GM19372 (cell line): ENCODE measurements at regions not wholly inside any gene's neighbourhood (a gene's known extent, or its start where the extent isn't known, plus 50 kb on each side); places are given as distances from the start of the nearest gene placed in this dataset.

ENCODE experiments used
- ATAC-seq: cut with Tn5 transposase; IDR thresholded peaks from one replicate; pipeline ENCODE4 v1.9.1; 2021; ENCODE audit warnings: mild to moderate bottlenecking, low read depth, moderate library complexity; ENCODE audit not compliant: unreplicated experiment

- no peak for ATAC-seq
These were observed 550.6 kb downstream of the LTN1 start for GRCh38 chr21:28442085-28442484.

GRCh38 chr21:28439788-28440187, 552.9 kb downstream of the LTN1 start:
- ATAC-seq, result no peak

GRCh38 chr21:28439251-28439650, 553.4 kb downstream of the LTN1 start:
- no peak for ATAC-seq

GRCh38 chr21:28437061-28437460, 555.6 kb downstream of the LTN1 start:
- no peak for ATAC-seq

- no peak for ATAC-seq
These were observed 556.3 kb downstream of the LTN1 start for GRCh38 chr21:28436286-28436932.

GRCh38 chr21:28431527-28432200, 561.0 kb downstream of the LTN1 start:
- no peak for ATAC-seq

- no peak for ATAC-seq
These were observed 561.7 kb downstream of the LTN1 start for GRCh38 chr21:28431022-28431421.

- no peak for ATAC-seq
These were observed 563.5 kb downstream of the LTN1 start for GRCh38 chr21:28429161-28429560.

- no peak for ATAC-seq
These were observed 565.2 kb downstream of the LTN1 start for GRCh38 chr21:28427394-28428022.

GRCh38 chr21:28426545-28426944, 566.1 kb downstream of the LTN1 start:
- ATAC-seq, result no peak

GRCh38 chr21:28423521-28424190, 569.0 kb downstream of the LTN1 start:
- no peak for ATAC-seq

GRCh38 chr21:28421716-28422524, 570.8 kb downstream of the LTN1 start:
- no peak for ATAC-seq

- no peak for ATAC-seq
These were observed 572.9 kb downstream of the LTN1 start for GRCh38 chr21:28419811-28420210.

GRCh38 chr21:28418726-28419514, 573.8 kb downstream of the LTN1 start:
- no peak for ATAC-seq

GRCh38 chr21:28410256-28410655, 582.4 kb downstream of the LTN1 start:
- no peak for ATAC-seq

GRCh38 chr21:28402616-28402989, 590.1 kb downstream of the LTN1 start:
- ATAC-seq, result no peak

- no peak for ATAC-seq
These were observed 595.6 kb downstream of the LTN1 start for GRCh38 chr21:28397040-28397439.

GRCh38 chr21:28396421-28396820, 596.3 kb downstream of the LTN1 start:
- ATAC-seq, result no peak

GRCh38 chr21:28393279-28393678, 599.4 kb downstream of the LTN1 start:
- no peak for ATAC-seq
